Glutamatergic neuron (in vitro differentiated cells): ENCODE measurements at regions not wholly inside any gene's neighbourhood (a gene's known extent, or its start where the extent isn't known, plus 50 kb on each side); places are given as distances from the start of the nearest gene placed in this dataset.
A peak's percentile ranks its signal among the peaks of the same experiment; 100 is the strongest.
"Not testable (repeated sequence)": the region's sequence is repeated elsewhere in the genome, so short reads cannot be mapped to it uniquely, and the experiment has no call there.

Experiments
- DNase-seq: peaks from one replicate; pipeline ENCODE4 v3.0.0; 2022
- H3K27ac Mint-ChIP-seq: one replicate; pipeline ENCODE4 v1.8.0; 2020; ENCODE audit warnings: mild to moderate bottlenecking, mixed read lengths, inconsistent platforms; ENCODE audit not compliant: unreplicated experiment
- H3K27me3 Mint-ChIP-seq: one replicate; pipeline ENCODE4 v1.8.0; 2020; ENCODE audit warnings: mild to moderate bottlenecking, moderate library complexity, mixed read lengths, inconsistent platforms; ENCODE audit not compliant: unreplicated experiment
- H3K36me3 Mint-ChIP-seq: one replicate; pipeline ENCODE4 v1.8.0; 2020; ENCODE audit warnings: mild to moderate bottlenecking, mixed read lengths, inconsistent platforms; ENCODE audit not compliant: unreplicated experiment
- H3K4me1 Mint-ChIP-seq: one replicate; pipeline ENCODE4 v1.8.0; 2020; ENCODE audit warnings: mild to moderate bottlenecking, low read depth, mixed read lengths, inconsistent platforms; ENCODE audit not compliant: unreplicated experiment
- H3K4me3 Mint-ChIP-seq: one replicate; pipeline ENCODE4 v1.8.0; 2020; ENCODE audit warnings: mild to moderate bottlenecking, mixed read lengths, inconsistent platforms; ENCODE audit not compliant: unreplicated experiment
- H3K9me3 Mint-ChIP-seq: one replicate; pipeline ENCODE4 v1.8.0; 2020; ENCODE audit warnings: mild to moderate bottlenecking, moderate library complexity, mixed read lengths, inconsistent platforms; ENCODE audit not compliant: unreplicated experiment

- not testable (repeated sequence) for H3K36me3 Mint-ChIP-seq, DNase-seq, H3K27me3 Mint-ChIP-seq, H3K4me3 Mint-ChIP-seq, H3K27ac Mint-ChIP-seq, H3K9me3 Mint-ChIP-seq, H3K4me1 Mint-ChIP-seq
Observed at GRCh38 chrX:92873359-92874055, 799.9 kb downstream of the NAP1L3 start.

GRCh38 chrX:92849998-92850397 lies 823.4 kb downstream of the NAP1L3 start:
- H3K4me1 Mint-ChIP-seq = not testable (repeated sequence)

GRCh38 chrX:92843920-92844319 lies 829.5 kb downstream of the NAP1L3 start:
- not testable (repeated sequence) for H3K4me3 Mint-ChIP-seq, H3K4me1 Mint-ChIP-seq, H3K9me3 Mint-ChIP-seq, H3K36me3 Mint-ChIP-seq, H3K27me3 Mint-ChIP-seq, DNase-seq, H3K27ac Mint-ChIP-seq

More at GRCh38 chrX:92849998-92850397, 823.4 kb downstream of the NAP1L3 start:
- not testable (repeated sequence) for H3K36me3 Mint-ChIP-seq, DNase-seq, H3K4me3 Mint-ChIP-seq, H3K9me3 Mint-ChIP-seq, H3K27me3 Mint-ChIP-seq, H3K27ac Mint-ChIP-seq

GRCh38 chrX:92832750-92833149 lies 840.6 kb downstream of the NAP1L3 start:
- H3K36me3 Mint-ChIP-seq, H3K4me1 Mint-ChIP-seq, DNase-seq, H3K4me3 Mint-ChIP-seq, H3K27me3 Mint-ChIP-seq, H3K27ac Mint-ChIP-seq, H3K9me3 Mint-ChIP-seq: not testable (repeated sequence)

GRCh38 chrX:92830083-92830482 lies 843.3 kb downstream of the NAP1L3 start:
- not testable (repeated sequence) for H3K27ac Mint-ChIP-seq

GRCh38 chrX:92821580-92822152 lies 851.7 kb downstream of the NAP1L3 start:
- not testable (repeated sequence) for H3K27me3 Mint-ChIP-seq, H3K9me3 Mint-ChIP-seq, H3K4me1 Mint-ChIP-seq, H3K27ac Mint-ChIP-seq, H3K4me3 Mint-ChIP-seq, H3K36me3 Mint-ChIP-seq, DNase-seq

More at GRCh38 chrX:92830083-92830482, 843.3 kb downstream of the NAP1L3 start:
- not testable (repeated sequence) for H3K36me3 Mint-ChIP-seq, DNase-seq, H3K9me3 Mint-ChIP-seq, H3K4me1 Mint-ChIP-seq, H3K4me3 Mint-ChIP-seq, H3K27me3 Mint-ChIP-seq

GRCh38 chrX:92792080-92792479 lies 881.3 kb downstream of the NAP1L3 start:
- H3K4me3 Mint-ChIP-seq, H3K27ac Mint-ChIP-seq, H3K36me3 Mint-ChIP-seq, H3K9me3 Mint-ChIP-seq, H3K27me3 Mint-ChIP-seq, H3K4me1 Mint-ChIP-seq, DNase-seq: not testable (repeated sequence)

- not testable (repeated sequence) for DNase-seq, H3K36me3 Mint-ChIP-seq, H3K4me3 Mint-ChIP-seq, H3K27ac Mint-ChIP-seq, H3K9me3 Mint-ChIP-seq, H3K27me3 Mint-ChIP-seq, H3K4me1 Mint-ChIP-seq
Observed at GRCh38 chrX:92780075-92780474, 893.3 kb downstream of the NAP1L3 start.

GRCh38 chrX:92774016-92774415 lies 899.4 kb downstream of the NAP1L3 start:
- H3K27ac Mint-ChIP-seq, H3K27me3 Mint-ChIP-seq, H3K4me3 Mint-ChIP-seq, H3K9me3 Mint-ChIP-seq, H3K4me1 Mint-ChIP-seq, H3K36me3 Mint-ChIP-seq: not testable (repeated sequence)
- peak; percentile 24 for DNase-seq

- not testable (repeated sequence) for H3K36me3 Mint-ChIP-seq, H3K27me3 Mint-ChIP-seq, H3K27ac Mint-ChIP-seq, H3K4me1 Mint-ChIP-seq, H3K9me3 Mint-ChIP-seq, DNase-seq, H3K4me3 Mint-ChIP-seq
Observed at GRCh38 chrX:92760963-92761362, 912.4 kb downstream of the NAP1L3 start.
